IMR-90 (cell line): ENCODE measurements at regions not wholly inside any gene's neighbourhood (a gene's known extent, or its start where the extent isn't known, plus 50 kb on each side); places are given as distances from the start of the nearest gene placed in this dataset.

ENCODE experiments used
- ATAC-seq: fragments of 200-7000 bp; cut with Tn5 transposase; 2 replicates; pipeline ENCODE4 v1.9.1; 2020; ENCODE audit warnings: low read depth, mild to moderate bottlenecking, moderate library complexity
- BruUV-seq: library from RNA; stranded (reverse); fragments of 400-500 nt; replicated peaks from 2 replicates; lab custom pipeline; 2021; lab: Mats Ljungman, UMichigan
- CTCF ChIA-PET: fragments of 300-600 bp; formaldehyde crosslinking; extraction: SDS; loops from one replicate; lab custom pipeline; 2021; ENCODE audit warnings: antibody characterized with exemption; lab: Yijun Ruan, JAX
- POLR2A ChIA-PET: fragments of 300-600 bp; sonication (Branson Sonifier 250); formaldehyde crosslinking; loops from one replicate; lab custom pipeline; 2022; ENCODE audit warnings: antibody characterized with exemption; ENCODE audit not compliant: unreplicated experiment; lab: Charles Lee
- DNase-seq: peaks from one replicate; pipeline ENCODE4 v3.0.0; 2013
- H2AFZ ChIP-seq: replicated peaks from 2 replicates; pipeline ENCODE3; 2013; ENCODE audit warnings: low read length, mild to moderate bottlenecking; ENCODE audit not compliant: poor library complexity
- H2AK5ac ChIP-seq: 2 replicates; pipeline ENCODE4 v1.6.1; 2013; ENCODE audit warnings: low read depth, low read length, inconsistent platforms
- H2AK9ac ChIP-seq: replicated peaks from 2 replicates; pipeline ENCODE3; 2013; ENCODE audit warnings: mild to moderate bottlenecking, low read depth, low read length, moderate library complexity; ENCODE audit not compliant: poor library complexity
- H2BK120ac ChIP-seq: 2 replicates; pipeline ENCODE4 v1.6.1; 2013; ENCODE audit warnings: low read depth, low read length, inconsistent platforms
- H2BK15ac ChIP-seq: 3 replicates; pipeline ENCODE4 v1.6.1; 2013; ENCODE audit warnings: low read depth, low read length, inconsistent platforms
- H2BK20ac ChIP-seq: 2 replicates; pipeline ENCODE4 v1.6.1; 2013; ENCODE audit warnings: low read depth, mild to moderate bottlenecking, inconsistent platforms, low read length, moderate library complexity
- H2BK5ac ChIP-seq: 2 replicates; pipeline ENCODE4 v1.6.1; 2013; ENCODE audit warnings: mild to moderate bottlenecking, low read depth, low read length, inconsistent platforms; ENCODE audit not compliant: poor library complexity, severe bottlenecking
- H3K14ac ChIP-seq: replicated peaks from 2 replicates; pipeline ENCODE4 v1.6.1; 2013; ENCODE audit warnings: low read depth, low read length, inconsistent platforms
- H3K18ac ChIP-seq: 2 replicates; pipeline ENCODE4 v1.6.1; 2013; ENCODE audit warnings: low read depth, low read length, control low read depth
- H3K23ac ChIP-seq: 2 replicates; pipeline ENCODE4 v1.6.1; 2013; ENCODE audit warnings: low read depth, low read length, inconsistent platforms
- H3K27ac ChIP-seq: 2 replicates; pipeline ENCODE4 v1.5.1; 2013; ENCODE audit warnings: mild to moderate bottlenecking, control low read depth, low read length; ENCODE audit not compliant: insufficient read depth
- H3K27me3 ChIP-seq: 2 replicates; pipeline ENCODE4 v1.6.1; 2013; ENCODE audit warnings: low read length; ENCODE audit not compliant: control insufficient read depth, insufficient read depth
- H3K36me3 ChIP-seq: 2 replicates; pipeline ENCODE4 v1.6.1; 2013; ENCODE audit warnings: low read length, mixed read lengths; ENCODE audit not compliant: control insufficient read depth, insufficient read depth
- H3K4ac ChIP-seq: 2 replicates; pipeline ENCODE4 v1.6.1; 2013; ENCODE audit warnings: low read depth, low read length, inconsistent platforms
- H3K4me1 ChIP-seq: 2 replicates; pipeline ENCODE4 v1.6.1; 2013; ENCODE audit warnings: low read length, mixed read lengths; ENCODE audit not compliant: control insufficient read depth, insufficient read depth
- H3K4me2 ChIP-seq: 2 replicates; pipeline ENCODE4 v1.6.1; 2013; ENCODE audit warnings: low read depth, mild to moderate bottlenecking, control low read depth, low read length, moderate library complexity
- H3K4me3 ChIP-seq: 2 replicates; pipeline ENCODE4 v1.5.1; 2013; ENCODE audit warnings: low read depth, mild to moderate bottlenecking, control low read depth, low read length, moderate library complexity; ENCODE audit not compliant: insufficient read depth
- H3K56ac ChIP-seq: 2 replicates; pipeline ENCODE4 v1.6.1; 2013; ENCODE audit warnings: low read length, inconsistent platforms; ENCODE audit not compliant: insufficient read depth; ENCODE audit errors: extremely low read depth
- H3K79me1 ChIP-seq, 2 experiments: 2 replicates each; pipeline ENCODE4 v1.6.1; 2013; ENCODE audit warnings: low read length in 2 of 2, inconsistent platforms in 1 of 2, low read depth in 1 of 2
- H3K9ac ChIP-seq: 2 replicates; pipeline ENCODE4 v1.6.1; 2013; ENCODE audit warnings: low read depth, low read length, control low read depth
- H3K9me1 ChIP-seq: 2 replicates; pipeline ENCODE4 v1.6.1; 2013; ENCODE audit warnings: low read length, inconsistent platforms; ENCODE audit not compliant: insufficient read depth
- H3K9me3 ChIP-seq: 2 replicates; pipeline ENCODE4 v1.6.1; 2013; ENCODE audit warnings: low read length; ENCODE audit not compliant: control insufficient read depth, insufficient read depth
- H4K20me1 ChIP-seq: 2 replicates; pipeline ENCODE4 v1.6.1; 2013; ENCODE audit warnings: low read length, inconsistent platforms; ENCODE audit not compliant: insufficient read depth
- H4K5ac ChIP-seq: 2 replicates; pipeline ENCODE4 v1.6.1; 2013; ENCODE audit warnings: mild to moderate bottlenecking, low read depth, low read length, control low read depth
- H4K8ac ChIP-seq, 2 experiments: 2 replicates each; pipeline ENCODE4 v1.6.1; 2013; ENCODE audit warnings: low read depth in 2 of 2, low read length in 2 of 2, control low read depth in 1 of 2, inconsistent platforms in 1 of 2
- H4K91ac ChIP-seq: 2 replicates; pipeline ENCODE4 v1.6.1; 2013; ENCODE audit warnings: low read depth, low read length, inconsistent platforms; ENCODE audit not compliant: insufficient read depth
- BHLHE40 ChIP-seq: fragments of 150-350 bp; IDR thresholded peaks from 2 replicates; pipeline ENCODE4 v1.6.1; 2016; ENCODE audit warnings: mild to moderate bottlenecking, low read depth, low read length
- CEBPB ChIP-seq: IDR thresholded peaks from 2 replicates; pipeline ENCODE4 v1.6.1; 2012; ENCODE audit warnings: low read depth, low read length, improper control_type of control experiment
- CHD1 ChIP-seq: IDR thresholded peaks from 2 replicates; pipeline ENCODE4 v1.6.1; 2012; ENCODE audit warnings: low read depth, low read length, improper control_type of control experiment
- CTCF ChIP-seq: conservative IDR thresholded peaks from 2 replicates; pipeline ENCODE4 v1.5.1; 2012; ENCODE audit warnings: mild to moderate bottlenecking, low read depth, low read length, improper control_type of control experiment
- ELK1 ChIP-seq: fragments of 150-350 bp; IDR thresholded peaks from 2 replicates; pipeline ENCODE4 v1.6.1; 2016; ENCODE audit warnings: low read depth, mild to moderate bottlenecking, low read length, moderate library complexity, borderline replicate concordance
- FOS ChIP-seq: fragments of 150-350 bp; IDR thresholded peaks from 2 replicates; pipeline ENCODE4 v1.6.1; 2016; ENCODE audit warnings: low read depth, low read length
- MAFK ChIP-seq: IDR thresholded peaks from 2 replicates; pipeline ENCODE4 v1.6.1; 2012; ENCODE audit warnings: low read depth, low read length, improper control_type of control experiment
- MAZ ChIP-seq: IDR thresholded peaks from 2 replicates; pipeline ENCODE4 v1.6.1; 2012; ENCODE audit warnings: low read depth, mild to moderate bottlenecking, low read length, improper control_type of control experiment, moderate library complexity, borderline replicate concordance
- MXI1 ChIP-seq: IDR thresholded peaks from 2 replicates; pipeline ENCODE4 v1.6.1; 2012; ENCODE audit warnings: low read depth, mild to moderate bottlenecking, low read length, moderate library complexity, borderline replicate concordance
- NFE2L2 ChIP-seq: fragments of 150-350 bp; IDR thresholded peaks from 2 replicates; pipeline ENCODE4 v1.6.1; 2016; ENCODE audit warnings: low read depth, mild to moderate bottlenecking, low read length
- POLR2A ChIP-seq: IDR thresholded peaks from 2 replicates; pipeline ENCODE4 v1.6.1; 2012; ENCODE audit warnings: mild to moderate bottlenecking, low read depth, low read length
- RAD21 ChIP-seq: IDR thresholded peaks from 2 replicates; pipeline ENCODE4 v1.6.1; 2012; ENCODE audit warnings: low read length, improper control_type of control experiment
- RCOR1 ChIP-seq: IDR thresholded peaks from 2 replicates; pipeline ENCODE4 v1.6.1; 2012; ENCODE audit warnings: mild to moderate bottlenecking, low read length, improper control_type of control experiment; ENCODE audit not compliant: insufficient replicate concordance
- RFX5 ChIP-seq: IDR thresholded peaks from 2 replicates; pipeline ENCODE4 v1.8.0; 2012; ENCODE audit warnings: low read depth, mild to moderate bottlenecking, low read length, moderate library complexity
- SMC3 ChIP-seq: fragments of 150-350 bp; IDR thresholded peaks from 2 replicates; pipeline ENCODE4 v1.6.1; 2016; ENCODE audit warnings: low read depth, mild to moderate bottlenecking, antibody characterized with exemption, low read length, moderate library complexity
- USF2 ChIP-seq: fragments of 150-350 bp; IDR thresholded peaks from 2 replicates; pipeline ENCODE4 v1.6.1; 2017; ENCODE audit warnings: mild to moderate bottlenecking, antibody characterized with exemption, low read length, low read depth
- WGBS, 2 experiments: methylation state at CpG; one replicate each; pipeline versions ENCODE4 v1.1.5 to v1.1.7; 2013; ENCODE audit warnings: missing lambda C conversion rate in 2 of 2; ENCODE audit not compliant: insufficient read length in 1 of 2; ENCODE audit errors: extremely low coverage in 2 of 2; 5-methylcytosine and 5-hydroxymethylcytosine counted together
- dilution Hi-C: fragments of 300-500 bp; cut with HindIII; formaldehyde crosslinking; loops from one replicate; pipeline ENCODE4 v1.14.3; 2018; ENCODE audit warnings: low sequenced_read_pairs; ENCODE audit not compliant: unreplicated experiment
- in situ Hi-C: fragments of 300-500 bp; cut with MboI; formaldehyde crosslinking; loops from 3 replicates; pipeline ENCODE4 v1.14.3; 2019; ENCODE audit warnings: low sequenced_read_pairs, inconsistent platforms, mixed read lengths
- intact Hi-C: fragments of 100-400 bp; cut with micrococcal nuclease; formaldehyde crosslinking; loops from 2 replicates; pipeline ENCODE4 v1.10.0; 2022

- Histone ChIP-seq H2BK15ac (no peak overlapping the region), H3K36me3 (no peaks in the 10 kb centered on the region), H4K5ac (no peak overlapping the region), H2BK5ac (no peak overlapping the region), H4K91ac (no peak overlapping the region), H3K18ac (no peak overlapping the region), H2AFZ (no peak overlapping the region), H3K56ac (no peak overlapping the region), H3K9ac (no peak overlapping the region), H3K23ac (no peak overlapping the region), H3K79me1 (no peaks in the 10 kb centered on the region), H4K20me1 (no peaks in the 10 kb centered on the region), H3K4me2 (no peak overlapping the region), H3K27ac (no peak overlapping the region), H3K4ac (no peak overlapping the region), H3K27me3 (no peaks in the 10 kb centered on the region), H3K9me1 (no peaks in the 10 kb centered on the region), H2BK20ac (no peak overlapping the region), H4K8ac (no peak overlapping the region), H2AK5ac (no peak overlapping the region), H3K9me3 (no peaks in the 10 kb centered on the region), H3K4me3 (no peak overlapping the region), H3K14ac (no peak overlapping the region), H2AK9ac (no peak overlapping the region), H3K4me1 (no peaks in the 10 kb centered on the region), H2BK120ac (no peak overlapping the region)
- dilution Hi-C loops: no loop called here
- POLR2A ChIA-PET: no interaction called here
- no TSS peak for BruUV-seq
- intact Hi-C loops: no loop called here
- no peak for DNase-seq
- no peak for ATAC-seq
- CTCF ChIA-PET: no interaction called here
- 94% methylated on average over 2 of the region's 4 CpGs; no CpG with 5 or more reads in 1 of the 2 experiments for WGBS, 2 experiments
- in situ Hi-C loops: no loop called here
- TF ChIP-seq NFE2L2 (no peak), RFX5 (no peak), CTCF (no peak), RAD21 (no peak), USF2 (no peak), MXI1 (no peak), CHD1 (no peak), MAFK (no peak), ELK1 (no peak), MAZ (no peak), BHLHE40 (no peak), RCOR1 (no peak), CEBPB (no peak), FOS (no peak), SMC3 (no peak), POLR2A (no peak)
These were observed 314.1 kb upstream of the SGK1 start for GRCh38 chr6:134632024-134632423.
